Lower leg skin (tissue), 3 donors: ENCODE measurements at regions not wholly inside any gene's neighbourhood (a gene's known extent, or its start where the extent isn't known, plus 50 kb on each side); places are given as distances from the start of the nearest gene placed in this dataset.
"Not testable (repeated sequence)": the region's sequence is repeated elsewhere in the genome, so short reads cannot be mapped to it uniquely, and the experiment has no call there.

Experiments
- CTCF ChIP-seq, 3 donors: fragments of 450-650 bp; IDR thresholded peaks; one replicate each; pipeline ENCODE4 v1.5.1; 2016; ENCODE audit warnings: antibody characterized with exemption in 3 of 3, mild to moderate bottlenecking in 3 of 3, moderate library complexity in 2 of 3
- POLR2A ChIP-seq, 2 donors: fragments of 450-650 bp; IDR thresholded peaks; one replicate each; pipeline ENCODE4 v1.6.1; 2016 to 2017; ENCODE audit warnings: antibody characterized with exemption in 2 of 2, mild to moderate bottlenecking in 1 of 2, moderate library complexity in 1 of 2

- TF ChIP-seq CTCF, POLR2A (IDR thresholded peaks at IDR 0.05): not testable (repeated sequence)
Observed at GRCh38 chr5:1644393-1644809, 120.6 kb upstream of the LPCAT1 start.
